Trophoblast cell (in vitro differentiated cells and primary cell): ENCODE measurements at regions not wholly inside any gene's neighbourhood (a gene's known extent, or its start where the extent isn't known, plus 50 kb on each side); places are given as distances from the start of the nearest gene placed in this dataset.
A peak's percentile ranks its signal among the peaks of the same experiment; 100 is the strongest.
"Not testable (repeated sequence)": the region's sequence is repeated elsewhere in the genome, so short reads cannot be mapped to it uniquely, and the experiment has no call there.

Experiments used
- DNase-seq, 2 donors: peaks; one replicate each; pipeline ENCODE4 v3.0.0-alpha.2; 2016
- H2AFZ ChIP-seq: 2 replicates; pipeline ENCODE4 v1.6.1; 2013; ENCODE audit warnings: low read length, moderate library complexity, mild to moderate bottlenecking; ENCODE audit not compliant: insufficient read depth, poor library complexity
- H2AK5ac ChIP-seq: 2 replicates; pipeline ENCODE4 v1.6.1; 2013; ENCODE audit warnings: mild to moderate bottlenecking, low read length
- H2BK120ac ChIP-seq: 2 replicates; pipeline ENCODE4 v1.6.1; 2013; ENCODE audit warnings: low read length, mild to moderate bottlenecking, moderate library complexity; ENCODE audit not compliant: insufficient read depth, poor library complexity
- H2BK12ac ChIP-seq: 2 replicates; pipeline ENCODE4 v1.6.1; 2013; ENCODE audit warnings: mild to moderate bottlenecking, low read length, moderate library complexity
- H2BK5ac ChIP-seq: 2 replicates; pipeline ENCODE4 v1.6.1; 2013; ENCODE audit warnings: low read length, low read depth, moderate library complexity, mild to moderate bottlenecking; ENCODE audit not compliant: poor library complexity
- H3K14ac ChIP-seq: 2 replicates; pipeline ENCODE4 v1.6.1; 2013; ENCODE audit warnings: mild to moderate bottlenecking, low read length
- H3K18ac ChIP-seq: 2 replicates; pipeline ENCODE4 v1.6.1; 2013; ENCODE audit warnings: mild to moderate bottlenecking, low read length
- H3K23ac ChIP-seq: 2 replicates; pipeline ENCODE4 v1.6.1; 2013; ENCODE audit warnings: low read length
- H3K27ac ChIP-seq: 2 replicates; pipeline ENCODE4 v1.5.1; 2013; ENCODE audit warnings: low read depth, mild to moderate bottlenecking, inconsistent platforms, low read length, moderate library complexity
- H3K27me3 ChIP-seq: 2 replicates; pipeline ENCODE4 v1.6.1; 2013; ENCODE audit warnings: inconsistent platforms, mild to moderate bottlenecking, low read length, moderate library complexity; ENCODE audit not compliant: insufficient read depth
- H3K36me3 ChIP-seq, 2 experiments: 1 replicate in 1 of 2; 2 replicates in 1 of 2; pipeline ENCODE4 v1.6.1; 2013; ENCODE audit warnings: low read length in 2 of 2, mild to moderate bottlenecking in 2 of 2, moderate library complexity in 1 of 2; ENCODE audit not compliant: insufficient read depth in 2 of 2, control insufficient read depth in 1 of 2
- H3K4ac ChIP-seq: 2 replicates; pipeline ENCODE4 v1.6.1; 2013; ENCODE audit warnings: low read depth, mild to moderate bottlenecking, low read length, moderate library complexity
- H3K4me1 ChIP-seq, 2 experiments: 1 replicate in 1 of 2; 2 replicates in 1 of 2; pipeline ENCODE4 v1.6.1; 2013; ENCODE audit warnings: low read length in 2 of 2, mild to moderate bottlenecking in 2 of 2, moderate library complexity in 1 of 2; ENCODE audit not compliant: insufficient read depth in 2 of 2, control insufficient read depth in 1 of 2
- H3K4me2 ChIP-seq: 2 replicates; pipeline ENCODE4 v1.6.1; 2013; ENCODE audit warnings: inconsistent platforms, mild to moderate bottlenecking, low read length, moderate library complexity
- H3K4me3 ChIP-seq: 2 replicates; pipeline ENCODE4 v1.5.1; 2013; ENCODE audit warnings: mild to moderate bottlenecking, low read depth, low read length, inconsistent platforms
- H3K79me1 ChIP-seq: one replicate; pipeline ENCODE4 v1.6.1; 2013; ENCODE audit warnings: low read length
- H3K79me2 ChIP-seq: 2 replicates; pipeline ENCODE4 v1.6.1; 2013; ENCODE audit warnings: low read length, mild to moderate bottlenecking; ENCODE audit not compliant: control insufficient read depth, insufficient read depth, poor library complexity
- H3K9ac ChIP-seq: 2 replicates; pipeline ENCODE4 v1.6.1; 2013; ENCODE audit warnings: mild to moderate bottlenecking, low read length
- H3K9me3 ChIP-seq: 2 replicates; pipeline ENCODE4 v1.6.1; 2013; ENCODE audit warnings: low read depth, mild to moderate bottlenecking, control low read depth, inconsistent platforms, low read length; ENCODE audit not compliant: insufficient read depth
- H4K12ac ChIP-seq: 2 replicates; pipeline ENCODE4 v1.6.1; 2013; ENCODE audit warnings: low read depth, mild to moderate bottlenecking, low read length, moderate library complexity
- H4K8ac ChIP-seq: 2 replicates; pipeline ENCODE4 v1.6.1; 2013; ENCODE audit warnings: low read depth, mild to moderate bottlenecking, low read length, moderate library complexity
- H4K91ac ChIP-seq: one replicate; pipeline ENCODE4 v1.6.1; 2013; ENCODE audit warnings: low read depth, mild to moderate bottlenecking, low read length, moderate library complexity
- WGBS: extraction: QIAGEN DNeasy Blood & Tissue Kit; methylation state at CpG from one replicate; pipeline ENCODE4 v1.1.7; 2013; ENCODE audit warnings: missing lambda C conversion rate; ENCODE audit not compliant: insufficient read length, insufficient coverage; ENCODE audit errors: extremely low coverage; 5-methylcytosine and 5-hydroxymethylcytosine counted together

DNA sequence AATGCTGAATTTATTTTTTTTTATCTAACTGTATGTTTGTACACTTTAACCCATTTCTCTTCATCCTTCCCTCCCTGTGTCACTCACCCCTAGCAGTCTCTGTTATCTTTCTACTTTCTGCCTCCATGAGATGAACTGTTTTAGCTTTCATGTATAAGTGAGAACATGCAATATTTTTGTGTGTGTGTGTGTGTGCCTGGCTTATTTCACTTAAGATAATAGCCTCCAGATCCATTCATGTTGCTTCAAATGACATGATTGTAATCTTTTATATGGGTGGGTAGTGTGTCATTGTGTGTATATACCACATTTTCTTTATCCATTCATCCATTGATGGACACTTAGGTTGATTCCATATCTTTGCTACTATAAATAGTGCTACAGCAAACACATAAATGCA lies 1023.9 kb downstream of the TLE1 start:
- Histone ChIP-seq H2BK120ac (no peak overlapping the region), H3K79me1 (no peaks in the 10 kb centered on the region), H3K14ac (no peak overlapping the region), H3K27me3 (no peaks in the 10 kb centered on the region), H3K9ac (no peak overlapping the region), H3K27ac (no peak overlapping the region), H4K91ac (no peak overlapping the region), H2AK5ac (no peak overlapping the region), H3K23ac (no peak overlapping the region), H3K18ac (no peak overlapping the region), H3K4me1 (no peaks in the 10 kb centered on the region), H3K4ac (no peak overlapping the region), H2AFZ (no peak overlapping the region), H3K9me3 (peaks cover 5% of the 10 kb centered on the region), H3K36me3 (no peaks in the 10 kb centered on the region), H2BK5ac (no peak overlapping the region), H2BK12ac (no peak overlapping the region), H3K4me2 (no peak overlapping the region), H3K79me2 (no peaks in the 10 kb centered on the region), H4K12ac (no peak overlapping the region), H3K4me3 (no peak overlapping the region), H4K8ac (no peak overlapping the region)
- DNase-seq = no peak

DNA sequence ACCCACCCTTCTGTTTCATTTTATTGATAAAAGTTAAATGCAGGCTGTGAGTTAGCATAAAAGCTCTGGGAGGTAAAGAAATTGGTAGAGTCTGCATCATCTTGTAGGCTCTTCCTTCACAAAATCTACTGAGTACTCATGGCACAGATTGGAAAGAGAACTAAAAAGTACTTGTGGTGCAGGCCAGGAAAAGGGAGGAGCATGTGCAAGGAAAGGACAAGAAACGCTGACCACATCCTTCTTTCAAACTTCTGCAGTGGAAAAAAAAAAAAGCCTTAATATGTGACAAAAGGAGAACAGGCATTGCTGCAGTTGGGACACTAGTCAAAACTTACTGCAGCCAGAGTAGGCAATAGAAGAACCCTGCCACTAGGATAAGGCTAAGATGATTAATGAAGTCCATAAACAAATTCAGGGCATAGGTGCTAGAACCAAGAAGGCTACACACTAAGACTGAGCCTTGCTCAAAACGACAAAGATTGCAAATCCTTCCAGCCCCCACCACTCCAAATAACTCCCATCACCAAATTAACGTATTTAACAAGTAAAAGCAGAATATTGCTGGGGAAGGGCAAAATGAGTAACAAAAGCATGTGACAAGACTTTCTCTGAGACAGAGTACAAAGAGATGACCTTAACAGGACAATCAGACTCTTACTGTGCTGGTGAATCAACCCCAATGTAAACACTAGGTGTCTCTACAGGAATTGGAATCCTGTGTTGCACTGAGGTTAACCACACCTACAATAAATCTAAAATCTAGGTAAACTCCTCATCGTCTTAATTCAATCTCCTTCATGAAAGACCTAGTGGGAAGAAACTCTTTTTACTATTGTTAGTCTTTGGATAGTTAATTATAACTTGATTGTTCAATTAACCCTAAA lies 1024.8 kb downstream of the TLE1 start:
- Histone ChIP-seq H3K27ac (no peak overlapping the region), H3K4me3 (no peak overlapping the region), H3K9ac (no peak overlapping the region), H4K91ac (no peak overlapping the region), H2BK120ac (no peak overlapping the region), H3K14ac (no peak overlapping the region), H4K8ac (no peak overlapping the region), H2AK5ac (no peak overlapping the region), H2BK5ac (no peak overlapping the region), H3K4ac (no peak overlapping the region), H3K18ac (no peak overlapping the region), H2AFZ (no peak overlapping the region), H3K79me1 (no peaks in the 10 kb centered on the region), H3K36me3 (no peaks in the 10 kb centered on the region), H3K79me2 (no peaks in the 10 kb centered on the region), H4K12ac (no peak overlapping the region), H3K4me2 (no peak overlapping the region), H3K23ac (no peak overlapping the region), H2BK12ac (no peak overlapping the region), H3K4me1 (no peaks in the 10 kb centered on the region), H3K27me3 (no peaks in the 10 kb centered on the region), H3K9me3 (peaks cover 3% of the 10 kb centered on the region)
- no peak for DNase-seq
- no CpG with 5 or more reads among the region's 4 CpGs for WGBS

DNA sequence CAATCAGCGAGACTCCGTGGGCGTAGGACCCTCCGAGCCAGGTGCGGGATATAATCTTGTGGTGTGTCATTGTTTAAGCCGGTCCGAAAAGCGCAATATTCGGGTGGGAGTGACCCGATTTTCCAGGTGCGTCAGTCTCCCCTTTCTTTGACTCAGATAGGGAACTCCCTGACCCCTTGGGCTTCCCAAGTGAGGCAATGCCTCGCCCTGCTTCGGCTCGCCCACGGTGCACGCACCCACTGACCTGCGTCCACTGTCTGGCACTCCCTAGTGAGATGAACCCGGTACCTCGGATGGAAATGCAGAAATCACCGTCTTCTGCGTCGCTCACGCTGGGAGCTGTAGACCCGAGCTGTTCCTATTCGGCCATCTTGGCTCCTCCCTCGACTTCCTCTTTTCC lies 1029.6 kb downstream of the TLE1 start:
- H3K4ac ChIP-seq, H3K36me3 ChIP-seq, H2BK120ac ChIP-seq, H3K9ac ChIP-seq, H2AK5ac ChIP-seq, H3K23ac ChIP-seq, H3K27me3 ChIP-seq, H3K18ac ChIP-seq, H3K4me2 ChIP-seq, H3K4me1 ChIP-seq, H4K91ac ChIP-seq, H3K9me3 ChIP-seq, H3K4me3 ChIP-seq, H2BK5ac ChIP-seq, H3K79me2 ChIP-seq, H4K8ac ChIP-seq, H2BK12ac ChIP-seq, H4K12ac ChIP-seq, H3K79me1 ChIP-seq, H2AFZ ChIP-seq, DNase-seq, H3K27ac ChIP-seq, H3K14ac ChIP-seq: not testable (repeated sequence)
- no CpG with 5 or more reads among the region's 26 CpGs for WGBS

DNA sequence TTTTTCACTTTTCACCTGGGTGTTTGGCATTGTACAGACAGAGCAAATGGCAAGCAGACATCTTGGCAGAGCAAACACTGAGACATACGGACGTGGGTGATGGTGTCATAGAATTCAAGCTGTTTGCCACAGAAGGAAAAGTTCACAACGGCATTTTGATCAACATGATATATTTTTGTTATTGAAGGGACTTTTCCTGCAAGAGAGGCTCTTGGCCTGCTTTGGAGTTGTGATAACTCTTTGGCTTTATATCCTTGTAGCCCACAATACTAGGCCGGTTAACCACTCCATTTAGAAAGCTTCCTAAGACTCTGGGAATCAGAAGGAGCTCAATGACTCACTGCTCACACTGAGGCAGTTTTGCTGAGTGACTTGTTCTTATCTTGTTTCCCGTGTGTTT lies 1038.3 kb downstream of the TLE1 start:
- no CpG with 5 or more reads among the region's 5 CpGs for whole genome bisulfite sequencing
- Histone ChIP-seq H3K27me3 (no peaks in the 10 kb centered on the region), H3K4me2 (no peak overlapping the region), H3K23ac (no peak overlapping the region), H3K4ac (no peak overlapping the region), H3K9me3 (no peaks in the 10 kb centered on the region), H3K4me3 (no peak overlapping the region), H4K91ac (no peak overlapping the region), H4K8ac (no peak overlapping the region), H3K27ac (no peak overlapping the region), H4K12ac (no peak overlapping the region), H2BK120ac (no peak overlapping the region), H3K4me1 (no peaks in the 10 kb centered on the region), H2AFZ (no peak overlapping the region), H3K18ac (no peak overlapping the region), H2BK5ac (no peak overlapping the region), H3K36me3 (no peaks in the 10 kb centered on the region), H2AK5ac (no peak overlapping the region), H3K9ac (no peak overlapping the region), H3K14ac (no peak overlapping the region), H3K79me2 (no peaks in the 10 kb centered on the region), H2BK12ac (no peak overlapping the region), H3K79me1 (no peaks in the 10 kb centered on the region)
- peak; percentile 9 to 44 for DNase-seq
